ENCODE measurements at regions not wholly inside any gene's neighbourhood (a gene's known extent, or its start where the extent isn't known, plus 50 kb on each side); places are given as distances from the start of the nearest gene placed in this dataset.
A peak's percentile ranks its signal among the peaks of the same experiment; 100 is the strongest.

GRCh38 chr20:21653628-21654027 is 51.8 kb upstream of the PAX1 start:
- DNase-seq (ENCODE audit: low read depth, low spot score) = no peak

GRCh38 chr20:21643417-21643816 is 62.0 kb upstream of the PAX1 start:
- DNase-seq (ENCODE audit: low read depth, low spot score) = no peak

GRCh38 chr20:21640556-21640955 is 64.9 kb upstream of the PAX1 start:
- no peak for DNase-seq (ENCODE audit: low read depth, low spot score)

GRCh38 chr20:21633829-21634228 is 71.6 kb upstream of the PAX1 start:
- DNase-seq (ENCODE audit: low read depth, low spot score) = no peak

GRCh38 chr20:21632735-21633053 is 72.8 kb upstream of the PAX1 start:
- no peak for DNase-seq (ENCODE audit: low read depth, low spot score)

GRCh38 chr20:21632031-21632734 is 73.3 kb upstream of the PAX1 start:
- DNase-seq (ENCODE audit: low read depth, low spot score) = no peak

- DNase-seq (ENCODE audit: low read depth, low spot score) = no peak
Observed at GRCh38 chr20:21628800-21629199, 76.7 kb upstream of the PAX1 start.

GRCh38 chr20:21623781-21624094 is 81.7 kb upstream of the PAX1 start:
- no peak for DNase-seq (ENCODE audit: low read depth, low spot score)

- no peak for DNase-seq (ENCODE audit: low read depth, low spot score)
Observed at GRCh38 chr20:21623074-21623780, 82.2 kb upstream of the PAX1 start.

- DNase-seq (ENCODE audit: low read depth, low spot score) = no peak
Observed at GRCh38 chr20:21622097-21622857, 83.2 kb upstream of the PAX1 start.

- no peak for DNase-seq (ENCODE audit: low read depth, low spot score)
Observed at GRCh38 chr20:21618759-21619416, 86.6 kb upstream of the PAX1 start.

GRCh38 chr20:21615617-21616080 is 89.8 kb upstream of the PAX1 start:
- DNase-seq (ENCODE audit: low read depth, low spot score) = peak; percentile 79

GRCh38 chr20:21614980-21615379 is 90.5 kb upstream of the PAX1 start:
- DNase-seq (ENCODE audit: low read depth, low spot score) = no peak

- DNase-seq (ENCODE audit: low read depth, low spot score) = peak; percentile 5
Observed at GRCh38 chr20:21613512-21613911, 92.0 kb upstream of the PAX1 start.

- no peak for DNase-seq (ENCODE audit: low read depth, low spot score)
Observed at GRCh38 chr20:21609981-21610380, 95.5 kb upstream of the PAX1 start.

- peak; percentile 4 for DNase-seq (ENCODE audit: low read depth, low spot score)
Observed at GRCh38 chr20:21609221-21609620, 95.4 kb upstream of the NKX2-2 start.

GRCh38 chr20:21608777-21609176 is 94.9 kb upstream of the NKX2-2 start:
- no peak for DNase-seq (ENCODE audit: low read depth, low spot score)

GRCh38 chr20:21607971-21608725 is 94.3 kb upstream of the NKX2-2 start:
- DNase-seq (ENCODE audit: low read depth, low spot score) = peak; percentile 59

GRCh38 chr20:21601799-21602198 is 87.9 kb upstream of the NKX2-2 start:
- no peak for DNase-seq (ENCODE audit: low read depth, low spot score)

- DNase-seq (ENCODE audit: low read depth, low spot score) = no peak
Observed at GRCh38 chr20:21586682-21587081, 72.8 kb upstream of the NKX2-2 start.

GRCh38 chr20:21583486-21584168 is 69.8 kb upstream of the NKX2-2 start:
- DNase-seq (ENCODE audit: low read depth, low spot score) = no peak
